ENCODE measurements at regions not wholly inside any gene's neighbourhood (a gene's known extent, or its start where the extent isn't known, plus 50 kb on each side); places are given as distances from the start of the nearest gene placed in this dataset.

GRCh38 chr1:60488847-60489246, 415.3 kb upstream of the C1orf87 start:
- TF ChIP-seq TBP (IDR thresholded peaks at IDR 0.05; ENCODE audit: low read depth, low read length): no peak
- TF ChIP-seq SAP30 (IDR thresholded peaks at IDR 0.05; ENCODE audit: insufficient read depth, insufficient replicate concordance, low read length): no peak
- Histone ChIP-seq H2BK12ac (ENCODE audit: low read depth, low read length) (no peak overlapping the region), H2BK15ac (ENCODE audit: low read length) (no peak overlapping the region), H3K27ac (ENCODE audit: low read depth, low read length) (no peak overlapping the region), H3K23ac (ENCODE audit: insufficient read length) (no peak overlapping the region), H3K9me3 (ENCODE audit: insufficient read depth in 2 of 2, low read depth in 1 of 2, low read length in 1 of 2) (no peaks in the 10 kb centered on the region), H4K8ac (ENCODE audit: extremely low read depth, insufficient read depth, low read length) (no peak overlapping the region), H3K9ac (replicated peaks in 1 of 4; ENCODE audit: extremely low read depth in 1 of 4, low read depth in 3 of 4, low read length in 3 of 4) (no peak overlapping the region), H4K20me1 (replicated peaks in 1 of 2; ENCODE audit: control insufficient read depth in 1 of 2, insufficient read depth in 2 of 2, low read length in 2 of 2) (no peaks in the 10 kb centered on the region), H3K4me2 (ENCODE audit: insufficient read depth in 1 of 2, low read depth in 2 of 2, low read length in 2 of 2) (no peak overlapping the region), H3K18ac (ENCODE audit: extremely low read depth, low read length) (no peak overlapping the region), H3K56ac (replicated peaks; ENCODE audit: insufficient read length, low read depth, low read length) (no peak overlapping the region), H3K79me2 (ENCODE audit: control insufficient read depth in 1 of 2, insufficient read depth in 2 of 2, low read length in 2 of 2) (no peaks in the 10 kb centered on the region), H4K91ac (replicated peaks; ENCODE audit: insufficient read length, low read length) (no peak overlapping the region), H3K27me3 (replicated peaks in 1 of 4; ENCODE audit: control insufficient read depth in 3 of 4, extremely low read depth in 1 of 4, insufficient read depth in 3 of 4, low read length in 3 of 4) (no peaks in the 10 kb centered on the region), H2BK20ac (ENCODE audit: low read length) (no peak overlapping the region), H3K23me2 (ENCODE audit: low read depth, low read length) (no peaks in the 10 kb centered on the region), H4K5ac (ENCODE audit: insufficient read length, low read depth, low read length) (no peak overlapping the region), H2AFZ (ENCODE audit: low read length) (no peak overlapping the region), H2BK5ac (ENCODE audit: low read depth, low read length) (no peak overlapping the region), H3K4ac (replicated peaks; ENCODE audit: insufficient read length, low read depth, low read length) (no peak overlapping the region), H3K36me3 (ENCODE audit: control insufficient read depth in 2 of 4, insufficient read depth in 4 of 4, low read length in 3 of 4) (no peaks in the 10 kb centered on the region), H2BK120ac (replicated peaks; ENCODE audit: low read depth, low read length) (no peak overlapping the region), H3K14ac (ENCODE audit: insufficient read length) (no peak overlapping the region), H3K4me3 (ENCODE audit: extremely low read depth in 1 of 4, insufficient read depth in 2 of 4, low read depth in 3 of 4, low read length in 4 of 4) (no peak overlapping the region), H2AK5ac (ENCODE audit: low read depth, low read length) (no peak overlapping the region), H3K79me1 (ENCODE audit: low read depth, low read length) (no peaks in the 10 kb centered on the region), H3K4me1 (replicated peaks in 1 of 4; ENCODE audit: control insufficient read depth in 3 of 4, insufficient read depth in 4 of 4, low read length in 3 of 4) (no peaks in the 10 kb centered on the region)
- ChIA-PET CTCF (ENCODE audit: partially characterized antibody) (interaction anchor here (0.7 to 1.0 kb wide), 2 partner anchors 17 to 490 kb away, joined by 4 read pairs; no protein-coding TSS in a partner anchor), POLR2A (ENCODE audit: partially characterized antibody) (no interaction called here)
- no peak for DNase-seq (ENCODE audit: low read depth in 1 of 2, low spot score in 2 of 2)
- no peak for FAIRE-seq
